ENCODE measurements at regions not wholly inside any gene's neighbourhood (a gene's known extent, or its start where the extent isn't known, plus 50 kb on each side); places are given as distances from the start of the nearest gene placed in this dataset.

GRCh38 chr16:86643671-86644070 is 65.3 kb downstream of the FOXL1 start:
- H3K9me3 ChIP-seq (ENCODE audit: control insufficient read depth in 5 of 5, low read length in 5 of 5): peaks cover 5 to 15% (median 13%) of the 10 kb centered on the region in 5 donors
- H3K27me3 ChIP-seq (ENCODE audit: control insufficient read depth in 5 of 5, insufficient read depth in 4 of 5, low read length in 5 of 5): peaks cover 3 to 13% (median 10%) of the 10 kb centered on the region in 5 donors
- H3K4me3 ChIP-seq (ENCODE audit: low read depth in 1 of 5, low read length in 5 of 5): no peak overlapping the region
- H3K36me3 ChIP-seq (ENCODE audit: control insufficient read depth in 5 of 5, insufficient read depth in 5 of 5, low read length in 5 of 5): no peaks in the 10 kb centered on the region
- H3K27ac ChIP-seq (ENCODE audit: low read depth, low read length): no peak overlapping the region
- H3K4me1 ChIP-seq (ENCODE audit: control insufficient read depth in 5 of 5, insufficient read depth in 5 of 5, low read length in 5 of 5): peaks cover 0 to 3% (median 0%) of the 10 kb centered on the region in 5 donors
- no peak overlapping the region for H3K9ac ChIP-seq (ENCODE audit: low read length in 5 of 5)

- H3K4me1 ChIP-seq (ENCODE audit: control insufficient read depth in 5 of 5, insufficient read depth in 5 of 5, low read length in 5 of 5): no peaks in the 10 kb centered on the region
- peaks cover 5 to 15% (median 10%) of the 10 kb centered on the region in 5 donors for H3K9me3 ChIP-seq (ENCODE audit: control insufficient read depth in 5 of 5, low read length in 5 of 5)
- H3K9ac ChIP-seq (ENCODE audit: low read length in 5 of 5): no peak overlapping the region
- H3K27ac ChIP-seq (ENCODE audit: low read depth, low read length): no peak overlapping the region
- H3K4me3 ChIP-seq (ENCODE audit: low read depth in 1 of 5, low read length in 5 of 5): peak overlapping the region in 2 of 5 donors; percentile 10 to 12
- no peaks in the 10 kb centered on the region for H3K36me3 ChIP-seq (ENCODE audit: control insufficient read depth in 5 of 5, insufficient read depth in 5 of 5, low read length in 5 of 5)
- peaks cover 0 to 19% (median 5%) of the 10 kb centered on the region in 5 donors for H3K27me3 ChIP-seq (ENCODE audit: control insufficient read depth in 5 of 5, insufficient read depth in 4 of 5, low read length in 5 of 5)
Observed at GRCh38 chr16:86647561-86647960, 69.2 kb downstream of the FOXL1 start.

- Histone ChIP-seq H3K27ac (ENCODE audit: low read depth, low read length) (no peak overlapping the region), H3K27me3 (ENCODE audit: control insufficient read depth in 5 of 5, insufficient read depth in 4 of 5, low read length in 5 of 5) (peaks cover 0 to 22% (median 5%) of the 10 kb centered on the region in 5 donors), H3K9ac (ENCODE audit: low read length in 5 of 5) (no peak overlapping the region), H3K9me3 (ENCODE audit: control insufficient read depth in 5 of 5, low read length in 5 of 5) (peaks cover 5 to 15% (median 10%) of the 10 kb centered on the region in 5 donors), H3K4me1 (ENCODE audit: control insufficient read depth in 5 of 5, insufficient read depth in 5 of 5, low read length in 5 of 5) (peaks cover 0 to 2% (median 0%) of the 10 kb centered on the region in 5 donors), H3K4me3 (ENCODE audit: low read depth in 1 of 5, low read length in 5 of 5) (no peak overlapping the region), H3K36me3 (ENCODE audit: control insufficient read depth in 5 of 5, insufficient read depth in 5 of 5, low read length in 5 of 5) (no peaks in the 10 kb centered on the region)
Observed at GRCh38 chr16:86649875-86650274, 71.5 kb downstream of the FOXL1 start.

GRCh38 chr16:86651013-86651627 is 72.8 kb downstream of the FOXL1 start:
- Histone ChIP-seq H3K9ac (ENCODE audit: low read length in 5 of 5) (no peak overlapping the region), H3K27ac (ENCODE audit: low read depth, low read length) (no peak overlapping the region), H3K4me3 (ENCODE audit: low read depth in 1 of 5, low read length in 5 of 5) (no peak overlapping the region), H3K36me3 (ENCODE audit: control insufficient read depth in 5 of 5, insufficient read depth in 5 of 5, low read length in 5 of 5) (no peaks in the 10 kb centered on the region), H3K9me3 (ENCODE audit: control insufficient read depth in 5 of 5, low read length in 5 of 5) (peaks cover 5 to 15% (median 10%) of the 10 kb centered on the region in 5 donors), H3K27me3 (ENCODE audit: control insufficient read depth in 5 of 5, insufficient read depth in 4 of 5, low read length in 5 of 5) (peaks cover 0 to 19% (median 5%) of the 10 kb centered on the region in 5 donors), H3K4me1 (ENCODE audit: control insufficient read depth in 5 of 5, insufficient read depth in 5 of 5, low read length in 5 of 5) (peaks cover 0 to 2% (median 0%) of the 10 kb centered on the region in 5 donors)

- Histone ChIP-seq H3K27me3 (ENCODE audit: control insufficient read depth in 5 of 5, insufficient read depth in 4 of 5, low read length in 5 of 5) (peaks cover 0 to 19% (median 5%) of the 10 kb centered on the region in 5 donors), H3K27ac (ENCODE audit: low read depth, low read length) (no peak overlapping the region), H3K9ac (ENCODE audit: low read length in 5 of 5) (no peak overlapping the region), H3K36me3 (ENCODE audit: control insufficient read depth in 5 of 5, insufficient read depth in 5 of 5, low read length in 5 of 5) (no peaks in the 10 kb centered on the region), H3K4me3 (ENCODE audit: low read depth in 1 of 5, low read length in 5 of 5) (no peak overlapping the region), H3K4me1 (ENCODE audit: control insufficient read depth in 5 of 5, insufficient read depth in 5 of 5, low read length in 5 of 5) (peaks cover 0 to 2% (median 0%) of the 10 kb centered on the region in 5 donors), H3K9me3 (ENCODE audit: control insufficient read depth in 5 of 5, low read length in 5 of 5) (peaks cover 5 to 15% (median 10%) of the 10 kb centered on the region in 5 donors)
Observed at GRCh38 chr16:86651823-86652222, 73.5 kb downstream of the FOXL1 start.

GRCh38 chr16:86653285-86654006 is 75.1 kb downstream of the FOXL1 start:
- peaks cover 0 to 18% (median 4%) of the 10 kb centered on the region in 5 donors for H3K27me3 ChIP-seq (ENCODE audit: control insufficient read depth in 5 of 5, insufficient read depth in 4 of 5, low read length in 5 of 5)
- no peak overlapping the region for H3K9ac ChIP-seq (ENCODE audit: low read length in 5 of 5)
- no peaks in the 10 kb centered on the region for H3K9me3 ChIP-seq (ENCODE audit: control insufficient read depth in 5 of 5, low read length in 5 of 5)
- H3K27ac ChIP-seq (ENCODE audit: low read depth, low read length): no peak overlapping the region
- peaks cover 0 to 2% (median 0%) of the 10 kb centered on the region in 5 donors for H3K4me1 ChIP-seq (ENCODE audit: control insufficient read depth in 5 of 5, insufficient read depth in 5 of 5, low read length in 5 of 5)
- no peak overlapping the region for H3K4me3 ChIP-seq (ENCODE audit: low read depth in 1 of 5, low read length in 5 of 5)
- no peaks in the 10 kb centered on the region for H3K36me3 ChIP-seq (ENCODE audit: control insufficient read depth in 5 of 5, insufficient read depth in 5 of 5, low read length in 5 of 5)

GRCh38 chr16:86657972-86658371 is 79.6 kb downstream of the FOXL1 start:
- no peaks in the 10 kb centered on the region for H3K9me3 ChIP-seq (ENCODE audit: control insufficient read depth in 5 of 5, low read length in 5 of 5)
- no peak overlapping the region for H3K9ac ChIP-seq (ENCODE audit: low read length in 5 of 5)
- peaks cover 9 to 37% (median 16%) of the 10 kb centered on the region in 5 donors for H3K27me3 ChIP-seq (ENCODE audit: control insufficient read depth in 5 of 5, insufficient read depth in 4 of 5, low read length in 5 of 5)
- peaks cover 0 to under 1% (median 0%) of the 10 kb centered on the region in 5 donors for H3K4me1 ChIP-seq (ENCODE audit: control insufficient read depth in 5 of 5, insufficient read depth in 5 of 5, low read length in 5 of 5)
- no peaks in the 10 kb centered on the region for H3K36me3 ChIP-seq (ENCODE audit: control insufficient read depth in 5 of 5, insufficient read depth in 5 of 5, low read length in 5 of 5)
- no peak overlapping the region for H3K4me3 ChIP-seq (ENCODE audit: low read depth in 1 of 5, low read length in 5 of 5)
- H3K27ac ChIP-seq (ENCODE audit: low read depth, low read length): no peak overlapping the region

GRCh38 chr16:86660623-86661022 is 82.3 kb downstream of the FOXL1 start:
- no peak overlapping the region for H3K27ac ChIP-seq (ENCODE audit: low read depth, low read length)
- H3K4me3 ChIP-seq (ENCODE audit: low read depth in 1 of 5, low read length in 5 of 5): no peak overlapping the region
- peaks cover 13 to 43% (median 21%) of the 10 kb centered on the region in 5 donors for H3K27me3 ChIP-seq (ENCODE audit: control insufficient read depth in 5 of 5, insufficient read depth in 4 of 5, low read length in 5 of 5)
- no peaks in the 10 kb centered on the region for H3K9me3 ChIP-seq (ENCODE audit: control insufficient read depth in 5 of 5, low read length in 5 of 5)
- H3K4me1 ChIP-seq (ENCODE audit: control insufficient read depth in 5 of 5, insufficient read depth in 5 of 5, low read length in 5 of 5): peaks cover 0 to 17% (median 0%) of the 10 kb centered on the region in 5 donors
- no peak overlapping the region for H3K9ac ChIP-seq (ENCODE audit: low read length in 5 of 5)
- no peaks in the 10 kb centered on the region for H3K36me3 ChIP-seq (ENCODE audit: control insufficient read depth in 5 of 5, insufficient read depth in 5 of 5, low read length in 5 of 5)

- H3K36me3 ChIP-seq (ENCODE audit: control insufficient read depth in 5 of 5, insufficient read depth in 5 of 5, low read length in 5 of 5): no peaks in the 10 kb centered on the region
- no peaks in the 10 kb centered on the region for H3K9me3 ChIP-seq (ENCODE audit: control insufficient read depth in 5 of 5, low read length in 5 of 5)
- peaks cover 0 to 17% (median 0%) of the 10 kb centered on the region in 5 donors for H3K4me1 ChIP-seq (ENCODE audit: control insufficient read depth in 5 of 5, insufficient read depth in 5 of 5, low read length in 5 of 5)
- H3K9ac ChIP-seq (ENCODE audit: low read length in 5 of 5): no peak overlapping the region
- H3K27me3 ChIP-seq (ENCODE audit: control insufficient read depth in 5 of 5, insufficient read depth in 4 of 5, low read length in 5 of 5): peaks cover 13 to 44% (median 21%) of the 10 kb centered on the region in 5 donors
- no peak overlapping the region for H3K4me3 ChIP-seq (ENCODE audit: low read depth in 1 of 5, low read length in 5 of 5)
- H3K27ac ChIP-seq (ENCODE audit: low read depth, low read length): no peak overlapping the region
Observed at GRCh38 chr16:86661706-86662105, 83.4 kb downstream of the FOXL1 start.

- no peaks in the 10 kb centered on the region for H3K36me3 ChIP-seq (ENCODE audit: control insufficient read depth in 5 of 5, insufficient read depth in 5 of 5, low read length in 5 of 5)
- peaks cover 13 to 46% (median 21%) of the 10 kb centered on the region in 5 donors for H3K27me3 ChIP-seq (ENCODE audit: control insufficient read depth in 5 of 5, insufficient read depth in 4 of 5, low read length in 5 of 5)
- no peak overlapping the region for H3K9ac ChIP-seq (ENCODE audit: low read length in 5 of 5)
- H3K27ac ChIP-seq (ENCODE audit: low read depth, low read length): no peak overlapping the region
- H3K4me3 ChIP-seq (ENCODE audit: low read depth in 1 of 5, low read length in 5 of 5): no peak overlapping the region
- H3K4me1 ChIP-seq (ENCODE audit: control insufficient read depth in 5 of 5, insufficient read depth in 5 of 5, low read length in 5 of 5): peaks cover 0 to 18% (median 0%) of the 10 kb centered on the region in 5 donors
- H3K9me3 ChIP-seq (ENCODE audit: control insufficient read depth in 5 of 5, low read length in 5 of 5): no peaks in the 10 kb centered on the region
Observed at GRCh38 chr16:86662195-86662594, 83.8 kb downstream of the FOXL1 start.
